ENCODE measurements at regions not wholly inside any gene's neighbourhood (a gene's known extent, or its start where the extent isn't known, plus 50 kb on each side); places are given as distances from the start of the nearest gene placed in this dataset.
A peak's percentile ranks its signal among the peaks of the same experiment; 100 is the strongest.

GRCh38 chr2:191555092-191555742, 122.7 kb upstream of the NABP1 start:
- H3K9ac ChIP-seq (ENCODE audit: low read depth, low read length), result no peak overlapping the region
- ATAC-seq (ENCODE audit: insufficient read depth, low read depth) (peak; percentile 97), DNase-seq (peak; percentile 82)
- H3K36me3 ChIP-seq (ENCODE audit: insufficient read depth, low read length), result no peaks in the 10 kb centered on the region
- peaks cover 4% of the 10 kb centered on the region; the same call in 1 of the 2 replicates for H3K4me1 ChIP-seq (ENCODE audit: insufficient read depth, low read length)
- H3K9me3 ChIP-seq (ENCODE audit: insufficient read depth, low read length, severe bottlenecking), result no peaks in the 10 kb centered on the region
- H3K27ac ChIP-seq (ENCODE audit: low read length), result no peak overlapping the region
- no peaks in the 10 kb centered on the region for H3K79me2 ChIP-seq (ENCODE audit: insufficient read depth, low read length)
- H2AFZ ChIP-seq (ENCODE audit: low read depth, low read length), result no peak overlapping the region
- no peak overlapping the region for H3K4me3 ChIP-seq (ENCODE audit: low read depth in 1 of 2, low read length in 2 of 2)
- no peaks in the 10 kb centered on the region for H4K20me1 ChIP-seq (ENCODE audit: insufficient read depth, low read length)
- peaks cover 23% of the 10 kb centered on the region for H3K27me3 ChIP-seq (ENCODE audit: insufficient read depth, low read length, poor library complexity)
- H3K4me2 ChIP-seq (ENCODE audit: insufficient read depth, low read length), result no peak overlapping the region
- TF ChIP-seq EZH2 (IDR thresholded peaks at IDR 0.05; ENCODE audit: borderline replicate concordance, low read depth, low read length, severe bottlenecking) (no peak), CTCF (IDR thresholded peaks at IDR 0.05; ENCODE audit: borderline replicate concordance, extremely low read depth, low read length, poor library complexity, severe bottlenecking) (peak; percentile 89)

GRCh38 chr2:191556463-191556862, 121.5 kb upstream of the NABP1 start:
- Histone ChIP-seq H3K9me3 (ENCODE audit: insufficient read depth, low read length, severe bottlenecking) (no peaks in the 10 kb centered on the region), H4K20me1 (ENCODE audit: insufficient read depth, low read length) (no peaks in the 10 kb centered on the region), H3K9ac (ENCODE audit: low read depth, low read length) (no peak overlapping the region), H3K36me3 (ENCODE audit: insufficient read depth, low read length) (no peaks in the 10 kb centered on the region), H3K27me3 (ENCODE audit: insufficient read depth, low read length, poor library complexity) (peaks cover 25% of the 10 kb centered on the region), H3K4me1 (ENCODE audit: insufficient read depth, low read length) (peaks cover 4% of the 10 kb centered on the region; the same call in 1 of the 2 replicates), H2AFZ (ENCODE audit: low read depth, low read length) (no peak overlapping the region), H3K79me2 (ENCODE audit: insufficient read depth, low read length) (no peaks in the 10 kb centered on the region), H3K4me3 (ENCODE audit: low read depth in 1 of 2, low read length in 2 of 2) (no peak overlapping the region), H3K27ac (ENCODE audit: low read length) (no peak overlapping the region), H3K4me2 (ENCODE audit: insufficient read depth, low read length) (no peak overlapping the region)
- no peak for DNase-seq
- TF ChIP-seq EZH2 (IDR thresholded peaks at IDR 0.05; ENCODE audit: borderline replicate concordance, low read depth, low read length, severe bottlenecking) (no peak), CTCF (IDR thresholded peaks at IDR 0.05; ENCODE audit: borderline replicate concordance, extremely low read depth, low read length, poor library complexity, severe bottlenecking) (no peak)
- ATAC-seq (ENCODE audit: insufficient read depth, low read depth), result no peak

- no peak for ATAC-seq (ENCODE audit: insufficient read depth, low read depth)
- no peak for DNase-seq
- TF ChIP-seq EZH2 (IDR thresholded peaks at IDR 0.05; ENCODE audit: borderline replicate concordance, low read depth, low read length, severe bottlenecking), result no peak
- no peak for TF ChIP-seq CTCF (IDR thresholded peaks at IDR 0.05; ENCODE audit: borderline replicate concordance, extremely low read depth, low read length, poor library complexity, severe bottlenecking)
- Histone ChIP-seq H3K27ac (ENCODE audit: low read length) (no peak overlapping the region), H3K79me2 (ENCODE audit: insufficient read depth, low read length) (no peaks in the 10 kb centered on the region), H3K4me2 (ENCODE audit: insufficient read depth, low read length) (no peak overlapping the region), H3K4me3 (ENCODE audit: low read depth in 1 of 2, low read length in 2 of 2) (no peak overlapping the region), H3K9ac (ENCODE audit: low read depth, low read length) (no peak overlapping the region), H3K9me3 (ENCODE audit: insufficient read depth, low read length, severe bottlenecking) (no peaks in the 10 kb centered on the region), H3K27me3 (ENCODE audit: insufficient read depth, low read length, poor library complexity) (peaks cover 25% of the 10 kb centered on the region), H3K36me3 (ENCODE audit: insufficient read depth, low read length) (no peaks in the 10 kb centered on the region), H2AFZ (ENCODE audit: low read depth, low read length) (no peak overlapping the region), H3K4me1 (ENCODE audit: insufficient read depth, low read length) (peaks cover 4% of the 10 kb centered on the region; the same call in 1 of the 2 replicates), H4K20me1 (ENCODE audit: insufficient read depth, low read length) (no peaks in the 10 kb centered on the region)
Measured at GRCh38 chr2:191557841-191558240, 120.1 kb upstream of the NABP1 start.
